HCT116 (cell line): ENCODE measurements at regions not wholly inside any gene's neighbourhood (a gene's known extent, or its start where the extent isn't known, plus 50 kb on each side); places are given as distances from the start of the nearest gene placed in this dataset.

Experiments
- ATAC-seq: fragments of 200-7000 bp; cut with Tn5 transposase; 2 replicates; pipeline ENCODE4 v1.9.1; 2020; ENCODE audit warnings: mild to moderate bottlenecking, moderate library complexity
- BruUV-seq: library from RNA; stranded (reverse); fragments of 400-500 nt; replicated peaks from 2 replicates; lab custom pipeline; 2021; lab: Mats Ljungman, UMichigan
- CTCF ChIA-PET: fragments of 300-600 bp; sonication (Branson Sonifier 250); formaldehyde crosslinking; loops from one replicate; lab custom pipeline; 2021; ENCODE audit warnings: antibody characterized with exemption; lab: Charles Lee
- POLR2A ChIA-PET: fragments of 300-600, 350-600 bp; sonication (Branson Sonifier 250); formaldehyde crosslinking; loops from one replicate; lab custom pipeline; 2021; ENCODE audit warnings: antibody characterized with exemption; lab: Charles Lee
- RAD21 ChIA-PET, 2 experiments: fragments of 300-600 bp; sonication (Branson Sonifier 250); formaldehyde crosslinking; loops; one replicate each; lab custom pipeline; 2023; ENCODE audit warnings: low total read pairs in 2 of 2; ENCODE audit not compliant: uncharacterized antibody in 2 of 2, unreplicated experiment in 2 of 2, low non-redundant PET in 1 of 2; lab: Charles Lee
- DNase-seq: peaks from one replicate; pipeline ENCODE4 v3.0.0-alpha.2; 2010; ENCODE audit warnings: low read depth, low spot score
- H2AFZ ChIP-seq: fragments of 200-600 bp; shearing (Covaris generic), sonication (generic); 2 replicates; pipeline ENCODE4 v1.6.1; 2017; ENCODE audit warnings: low read depth, mixed run types, mixed read lengths, antibody characterized with exemption, low read length; ENCODE audit not compliant: poor library complexity, severe bottlenecking
- H3K27ac ChIP-seq: 2 replicates; pipeline ENCODE4 v1.5.1; 2012; ENCODE audit warnings: low read depth, low read length
- H3K27me3 ChIP-seq: fragments of 200-600 bp; sonication (generic); 2 replicates; pipeline ENCODE4 v1.6.1; 2016; ENCODE audit warnings: mixed run types, low read length, mixed read lengths; ENCODE audit not compliant: insufficient read depth
- H3K36me3 ChIP-seq, 2 experiments: fragments of 200-500 bp in 1 of 2; fragments of 200-600 bp in 1 of 2; sonication (Bioruptor generic) in 1 of 2; sonication (generic) in 1 of 2; 2 replicates each; pipeline versions ENCODE4 v1.5.1 to v1.6.1; 2014 to 2016; ENCODE audit warnings: low read length in 2 of 2, inconsistent platforms in 1 of 2, mixed read lengths in 1 of 2, mixed run types in 1 of 2; ENCODE audit not compliant: insufficient read depth in 2 of 2, control insufficient read depth in 1 of 2
- H3K4me1 ChIP-seq, 2 experiments: fragments of 200-600 bp in 1 of 2; sonication (generic) in 1 of 2; 2 replicates each; pipeline versions ENCODE4 v1.5.1 to v1.6.1; 2012 to 2017; ENCODE audit warnings: low read length in 2 of 2, inconsistent platforms in 1 of 2, mild to moderate bottlenecking in 1 of 2, mixed read lengths in 1 of 2, mixed run types in 1 of 2, moderate library complexity in 1 of 2; ENCODE audit not compliant: insufficient read depth in 2 of 2, control insufficient read depth in 1 of 2
- H3K4me2 ChIP-seq: fragments of 200-600 bp; sonication (generic); 2 replicates; pipeline ENCODE4 v1.6.1; 2017; ENCODE audit warnings: mixed run types, low read length, mixed read lengths
- H3K4me3 ChIP-seq, 2 experiments: fragments of 200-600 bp in 1 of 2; sonication (generic) in 1 of 2; replicated peaks in 1 of 2; 2 replicates each; pipeline ENCODE4 v1.5.1; 2011 to 2016; ENCODE audit warnings: low read length in 2 of 2, control low read depth in 1 of 2, low read depth in 1 of 2, mild to moderate bottlenecking in 1 of 2, mixed read lengths in 1 of 2, mixed run types in 1 of 2
- H3K79me2 ChIP-seq: fragments of 200-600 bp; sonication (generic); 2 replicates; pipeline ENCODE4 v1.6.1; 2017; ENCODE audit warnings: mild to moderate bottlenecking, mixed run types, low read length, moderate library complexity, mixed read lengths; ENCODE audit not compliant: insufficient read depth
- H3K9ac ChIP-seq: fragments of 200-600 bp; sonication (generic); 2 replicates; pipeline ENCODE4 v1.6.1; 2016; ENCODE audit warnings: low read length, mixed read lengths
- H3K9me2 ChIP-seq: fragments of 200-600 bp; sonication (generic), shearing (Covaris generic); 2 replicates; pipeline ENCODE4 v1.6.1; 2017; ENCODE audit warnings: mixed run types, mild to moderate bottlenecking, moderate library complexity; ENCODE audit not compliant: insufficient read depth
- H3K9me3 ChIP-seq, 2 experiments: fragments of 200-500 bp in 1 of 2; fragments of 200-600 bp in 1 of 2; sonication (Bioruptor generic) in 1 of 2; sonication (generic) in 1 of 2; 2 replicates each; pipeline ENCODE4 v1.6.1; 2014 to 2017; ENCODE audit warnings: low read length in 2 of 2, mixed read lengths in 2 of 2, inconsistent platforms in 1 of 2, low read depth in 1 of 2, mild to moderate bottlenecking in 1 of 2, mixed run types in 1 of 2, moderate library complexity in 1 of 2; ENCODE audit not compliant: control insufficient read depth in 1 of 2, insufficient read depth in 1 of 2
- H4K20me1 ChIP-seq: fragments of 200-600 bp; sonication (generic), shearing (Covaris generic); 2 replicates; pipeline ENCODE4 v1.6.1; 2017; ENCODE audit warnings: mixed run types, mild to moderate bottlenecking, moderate library complexity; ENCODE audit not compliant: insufficient read depth
- CBX3 ChIP-seq: IDR thresholded peaks from 2 replicates; pipeline ENCODE4 v1.6.1; 2012; ENCODE audit warnings: low read depth
- CEBPB ChIP-seq: IDR thresholded peaks from 2 replicates; pipeline ENCODE4 v1.6.1; 2012; ENCODE audit warnings: low read depth
- EGR1 ChIP-seq: IDR thresholded peaks from 2 replicates; pipeline ENCODE4 v1.6.1; 2012; ENCODE audit warnings: low read depth
- EZH2 ChIP-seq: fragments of 200-600 bp; sonication (generic); IDR thresholded peaks from 2 replicates; pipeline ENCODE4 v1.6.1; 2017; ENCODE audit warnings: antibody characterized with exemption, mixed run types
- FOSL1 ChIP-seq: IDR thresholded peaks from 2 replicates; pipeline ENCODE4 v1.6.1; 2012; ENCODE audit warnings: low read depth
- JUND ChIP-seq: IDR thresholded peaks from 2 replicates; pipeline ENCODE4 v1.6.1; 2012
- POLR2AphosphoS5 ChIP-seq: IDR thresholded peaks from 2 replicates; pipeline ENCODE4 v1.6.1; 2011; ENCODE audit warnings: mild to moderate bottlenecking, low read depth, low read length, moderate library complexity
- SIN3A ChIP-seq: IDR thresholded peaks from 2 replicates; pipeline ENCODE4 v1.6.1; 2012; ENCODE audit warnings: low read depth
- SP1 ChIP-seq: IDR thresholded peaks from 2 replicates; pipeline ENCODE4 v1.6.1; 2012; ENCODE audit warnings: low read depth
- SRF ChIP-seq: IDR thresholded peaks from 2 replicates; pipeline ENCODE4 v1.6.1; 2012; ENCODE audit warnings: low read depth
- YY1 ChIP-seq: IDR thresholded peaks from 2 replicates; pipeline ENCODE4 v1.6.1; 2011; ENCODE audit warnings: low read length, low read depth, moderate library complexity, mild to moderate bottlenecking; ENCODE audit not compliant: insufficient replicate concordance; ENCODE audit errors: extremely low read depth
- ZFX ChIP-seq: fragments of 450-650 bp; IDR thresholded peaks from 2 replicates; pipeline ENCODE4 v1.6.1; 2017
- intact Hi-C: fragments of 100-400 bp; cut with micrococcal nuclease; formaldehyde crosslinking; loops from 2 replicates; pipeline ENCODE4 v1.10.0; 2022
- TF ChIP-seq, protein P1 (sequence below): IDR thresholded peaks from 2 replicates; pipeline ENCODE4 v1.6.1; 2012
- TF ChIP-seq, protein P2 (sequence below): IDR thresholded peaks from 2 replicates; pipeline ENCODE4 v1.6.1; 2011; ENCODE audit warnings: mild to moderate bottlenecking, low read length, moderate library complexity; ENCODE audit not compliant: insufficient replicate concordance; ENCODE audit errors: extremely low read depth

DNA sequence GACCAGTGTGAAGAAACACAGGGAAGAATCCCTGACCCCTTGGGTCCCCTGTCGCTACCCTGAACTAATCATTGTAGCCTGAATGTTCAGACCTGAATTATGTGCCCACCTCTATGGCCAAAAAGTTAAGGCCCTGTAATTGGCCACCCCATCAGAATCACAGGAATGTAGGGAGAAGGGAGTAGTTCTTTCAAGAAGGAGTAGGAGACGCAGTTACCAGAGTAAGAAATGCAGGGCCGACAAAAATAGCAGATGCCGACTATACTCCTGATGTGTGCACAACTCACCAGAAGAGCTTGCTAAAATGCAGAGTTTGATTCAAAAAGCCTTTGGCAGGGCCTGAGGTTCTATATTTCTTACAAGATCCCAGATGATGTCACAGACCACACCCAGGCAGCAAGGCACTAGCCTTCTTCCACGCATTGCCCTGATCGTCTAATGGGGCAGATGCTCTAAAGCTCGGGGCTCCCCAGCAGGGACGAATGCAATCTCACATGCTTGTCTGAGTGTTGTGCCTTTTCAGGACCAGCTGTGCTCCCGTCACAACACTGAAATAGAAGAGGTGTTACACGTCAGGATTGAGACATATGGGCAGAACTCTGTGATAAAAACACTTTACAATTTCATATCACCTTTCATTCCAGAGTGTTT, 161.0 kb upstream of the FAM241A start:
- ChIA-PET CTCF (no interaction called here), POLR2A (no interaction called here), RAD21 (no interaction called here)
- no peaks in the 10 kb centered on the region for H3K79me2 ChIP-seq
- no peaks in the 10 kb centered on the region for H3K9me3 ChIP-seq
- no TSS peak for BruUV-seq
- TF ChIP-seq FOSL1 (no peak), CBX3 (no peak), YY1 (no peak), EZH2 (no peak), SP1 (no peak), SIN3A (no peak), POLR2AphosphoS5 (no peak), ZFX (no peak), CEBPB (no peak), SRF (no peak), EGR1 (no peak), JUND (no peak)
- TF ChIP-seq, protein P1, sequence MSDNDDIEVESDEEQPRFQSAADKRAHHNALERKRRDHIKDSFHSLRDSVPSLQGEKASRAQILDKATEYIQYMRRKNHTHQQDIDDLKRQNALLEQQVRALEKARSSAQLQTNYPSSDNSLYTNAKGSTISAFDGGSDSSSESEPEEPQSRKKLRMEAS = no peak
- TF ChIP-seq, protein P2, sequence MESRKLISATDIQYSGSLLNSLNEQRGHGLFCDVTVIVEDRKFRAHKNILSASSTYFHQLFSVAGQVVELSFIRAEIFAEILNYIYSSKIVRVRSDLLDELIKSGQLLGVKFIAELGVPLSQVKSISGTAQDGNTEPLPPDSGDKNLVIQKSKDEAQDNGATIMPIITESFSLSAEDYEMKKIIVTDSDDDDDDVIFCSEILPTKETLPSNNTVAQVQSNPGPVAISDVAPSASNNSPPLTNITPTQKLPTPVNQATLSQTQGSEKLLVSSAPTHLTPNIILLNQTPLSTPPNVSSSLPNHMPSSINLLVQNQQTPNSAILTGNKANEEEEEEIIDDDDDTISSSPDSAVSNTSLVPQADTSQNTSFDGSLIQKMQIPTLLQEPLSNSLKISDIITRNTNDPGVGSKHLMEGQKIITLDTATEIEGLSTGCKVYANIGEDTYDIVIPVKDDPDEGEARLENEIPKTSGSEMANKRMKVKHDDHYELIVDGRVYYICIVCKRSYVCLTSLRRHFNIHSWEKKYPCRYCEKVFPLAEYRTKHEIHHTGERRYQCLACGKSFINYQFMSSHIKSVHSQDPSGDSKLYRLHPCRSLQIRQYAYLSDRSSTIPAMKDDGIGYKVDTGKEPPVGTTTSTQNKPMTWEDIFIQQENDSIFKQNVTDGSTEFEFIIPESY = no peak
- H3K9ac ChIP-seq = no peak overlapping the region
- intact Hi-C loops = no loop called here
- H3K27ac ChIP-seq = no peak overlapping the region
- DNase-seq (no peak), ATAC-seq (no peak)
- H3K4me3 ChIP-seq = no peak overlapping the region
- no peaks in the 10 kb centered on the region for H3K36me3 ChIP-seq
- H3K9me2 ChIP-seq = no peaks in the 10 kb centered on the region
- H3K4me1 ChIP-seq = no peaks in the 10 kb centered on the region
- H3K4me2 ChIP-seq = no peak overlapping the region
- no peaks in the 10 kb centered on the region for H3K27me3 ChIP-seq
- H2AFZ ChIP-seq = no peak overlapping the region
- no peaks in the 10 kb centered on the region for H4K20me1 ChIP-seq
